ENCODE measurements at regions not wholly inside any gene's neighbourhood (a gene's known extent, or its start where the extent isn't known, plus 50 kb on each side); places are given as distances from the start of the nearest gene placed in this dataset.

DNA sequence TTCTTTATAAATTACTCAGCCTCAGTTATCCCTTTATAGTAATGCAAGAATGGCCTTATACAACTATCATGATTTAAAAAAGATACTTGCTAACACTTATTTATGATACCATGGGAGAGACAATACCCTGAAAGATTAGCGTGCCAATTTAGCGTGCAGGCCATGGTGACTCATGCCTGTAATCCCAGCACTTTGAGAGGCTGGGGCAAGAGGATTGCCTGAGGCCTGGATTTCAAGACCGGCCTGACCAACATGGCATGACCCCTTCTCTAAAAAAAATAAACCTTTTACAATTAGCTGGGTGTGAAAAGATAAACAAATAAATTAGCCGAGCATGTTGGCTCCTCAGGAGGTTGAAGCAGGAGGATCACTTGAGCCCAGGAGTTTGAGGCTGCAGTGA lies 493.4 kb upstream of the FSIP2 start:
- TF ChIP-seq ZBTB7A (IDR thresholded peaks at IDR 0.05; ENCODE audit: low read depth) (no peak), YY1 (IDR thresholded peaks at IDR 0.05; ENCODE audit: low read depth) (no peak), TCF12 (IDR thresholded peaks at IDR 0.05; ENCODE audit: low read depth) (no peak), TAF1 (IDR thresholded peaks at IDR 0.05; ENCODE audit: low read depth) (no peak), EP300 (IDR thresholded peaks at IDR 0.05; ENCODE audit: borderline replicate concordance) (no peak), EGR1 (IDR thresholded peaks at IDR 0.05) (no peak), TEAD4 (IDR thresholded peaks at IDR 0.05) (no peak), CEBPB (IDR thresholded peaks at IDR 0.05) (no peak)
- TF ChIP-seq, protein P1, sequence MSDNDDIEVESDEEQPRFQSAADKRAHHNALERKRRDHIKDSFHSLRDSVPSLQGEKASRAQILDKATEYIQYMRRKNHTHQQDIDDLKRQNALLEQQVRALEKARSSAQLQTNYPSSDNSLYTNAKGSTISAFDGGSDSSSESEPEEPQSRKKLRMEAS (IDR thresholded peaks at IDR 0.05) = no peak

Data from Ishikawa (cell line).